Activated naive CD8-positive, alpha-beta T cell treated with anti-CD3 and anti-CD28 coated beads for 36 hours (primary cell): ENCODE measurements at regions not wholly inside any gene's neighbourhood (a gene's known extent, or its start where the extent isn't known, plus 50 kb on each side); places are given as distances from the start of the nearest gene placed in this dataset.
"Not testable (repeated sequence)": the region's sequence is repeated elsewhere in the genome, so short reads cannot be mapped to it uniquely, and the experiment has no call there.

Source experiments
- DNase-seq: peaks from one replicate; pipeline ENCODE4 v3.0.0; 2021
- H3K27ac Mint-ChIP-seq: one replicate; pipeline ENCODE4 v1.8.0; 2022; ENCODE audit warnings: mild to moderate bottlenecking, moderate library complexity, mixed read lengths
- H3K27me3 Mint-ChIP-seq: one replicate; pipeline ENCODE4 v1.8.0; 2022; ENCODE audit warnings: mild to moderate bottlenecking, mixed read lengths
- H3K36me3 Mint-ChIP-seq: one replicate; pipeline ENCODE4 v1.8.0; 2021; ENCODE audit warnings: mild to moderate bottlenecking, mixed read lengths
- H3K4me1 Mint-ChIP-seq: one replicate; pipeline ENCODE4 v1.8.0; 2021; ENCODE audit warnings: mixed read lengths
- H3K4me3 Mint-ChIP-seq: one replicate; pipeline ENCODE4 v1.8.0; 2022; ENCODE audit warnings: mild to moderate bottlenecking, moderate library complexity, mixed read lengths
- H3K9me3 Mint-ChIP-seq: one replicate; pipeline ENCODE4 v1.8.0; 2022; ENCODE audit warnings: mixed read lengths

DNA sequence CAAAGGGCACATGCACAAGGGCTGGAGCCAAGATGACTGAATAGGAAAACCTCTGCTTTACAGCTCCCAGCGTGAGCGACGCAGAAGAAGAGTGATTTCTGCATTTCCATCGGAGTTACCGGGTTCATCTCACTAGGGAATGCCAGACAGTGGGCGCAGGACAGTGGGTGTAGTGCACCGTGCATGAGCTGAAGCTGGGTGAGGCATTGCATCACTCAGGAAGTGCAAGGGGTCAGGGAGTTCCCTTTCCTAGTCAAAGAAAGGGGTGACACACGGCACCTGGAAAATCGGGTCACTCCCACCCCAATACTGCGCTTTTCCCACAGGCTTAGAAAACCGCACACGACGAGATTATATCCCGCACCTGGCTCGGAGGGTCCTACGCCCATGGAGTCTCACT, 64.5 kb upstream of the HTR1E start:
- not testable (repeated sequence) for H3K27ac Mint-ChIP-seq, H3K27me3 Mint-ChIP-seq, DNase-seq, H3K4me3 Mint-ChIP-seq, H3K36me3 Mint-ChIP-seq, H3K4me1 Mint-ChIP-seq
- peaks cover 36% of the 10 kb centered on the region for H3K9me3 Mint-ChIP-seq

DNA sequence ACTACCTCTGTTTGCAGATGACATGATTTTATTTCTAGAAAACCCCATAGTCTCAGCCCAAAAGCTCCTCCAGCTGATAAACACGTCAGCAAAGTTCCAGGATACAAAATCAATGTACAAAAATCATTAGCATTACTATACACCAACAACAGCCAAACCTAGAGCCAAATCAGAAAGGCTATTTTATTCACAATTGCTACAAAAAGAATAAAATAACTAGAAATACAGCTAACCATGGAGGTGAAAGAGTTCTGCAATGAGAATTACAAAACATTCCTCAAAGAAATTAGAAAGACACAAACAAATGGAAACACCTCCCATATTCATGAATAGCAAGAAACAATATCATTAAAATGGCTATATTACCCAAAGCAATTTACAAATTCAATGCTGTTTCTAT, 65.6 kb upstream of the HTR1E start:
- peaks cover 35% of the 10 kb centered on the region for H3K9me3 Mint-ChIP-seq
- DNase-seq = no peak

DNA sequence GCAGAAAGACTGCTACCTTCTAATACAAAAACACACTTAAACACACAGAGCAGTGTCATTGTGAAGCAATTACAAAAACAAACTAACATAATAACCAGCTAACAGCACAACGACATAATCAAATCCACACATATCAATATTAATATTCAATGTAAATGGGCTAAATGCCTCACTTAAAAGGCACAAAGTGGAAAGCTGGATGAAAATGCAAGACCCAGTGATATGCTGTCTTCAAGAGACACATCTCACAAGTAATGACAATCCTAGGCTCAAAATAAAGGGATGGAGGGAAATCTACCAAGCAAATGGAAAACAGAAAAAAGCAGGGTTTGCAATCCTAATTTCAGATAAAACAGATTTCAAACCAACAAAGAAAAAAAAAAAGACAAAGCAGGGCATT, 67.8 kb upstream of the HTR1E start:
- no peaks in the 10 kb centered on the region for H3K27me3 Mint-ChIP-seq
- H3K27ac Mint-ChIP-seq = no peak overlapping the region
- peaks cover 31% of the 10 kb centered on the region for H3K9me3 Mint-ChIP-seq
- H3K4me3 Mint-ChIP-seq = no peak overlapping the region
- no peak for DNase-seq
- H3K36me3 Mint-ChIP-seq = no peaks in the 10 kb centered on the region
- no peaks in the 10 kb centered on the region for H3K4me1 Mint-ChIP-seq

More for the DNA sequence above, 65.6 kb upstream of the HTR1E start:
- H3K4me3 Mint-ChIP-seq = no peak overlapping the region
- H3K27ac Mint-ChIP-seq = no peak overlapping the region
- H3K27me3 Mint-ChIP-seq = no peaks in the 10 kb centered on the region
- H3K36me3 Mint-ChIP-seq = no peaks in the 10 kb centered on the region
- no peaks in the 10 kb centered on the region for H3K4me1 Mint-ChIP-seq

DNA sequence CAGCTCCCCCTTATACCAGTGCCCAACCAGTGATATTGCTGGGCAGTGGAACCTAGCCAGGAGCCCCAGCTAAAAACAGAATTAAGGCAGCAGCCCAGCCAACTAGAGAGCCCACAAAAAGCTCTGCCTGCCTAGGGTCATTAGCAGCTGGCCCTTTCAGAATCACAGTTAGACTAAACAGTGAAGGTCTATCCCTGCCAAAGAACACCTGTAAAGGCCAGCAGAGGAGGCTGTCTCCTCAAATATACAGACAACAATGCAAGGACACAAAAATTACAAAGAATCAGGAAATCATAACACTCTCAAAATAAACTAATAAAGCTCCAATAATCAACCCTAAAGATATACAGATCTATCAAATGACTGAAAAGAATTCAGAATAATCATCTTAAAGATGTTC, 77.8 kb upstream of the HTR1E start:
- Mint-ChIP-seq H3K36me3 (no peaks in the 10 kb centered on the region), H3K4me3 (no peak overlapping the region), H3K4me1 (no peaks in the 10 kb centered on the region), H3K27ac (no peak overlapping the region), H3K27me3 (no peaks in the 10 kb centered on the region), H3K9me3 (no peaks in the 10 kb centered on the region)
- DNase-seq = no peak

DNA sequence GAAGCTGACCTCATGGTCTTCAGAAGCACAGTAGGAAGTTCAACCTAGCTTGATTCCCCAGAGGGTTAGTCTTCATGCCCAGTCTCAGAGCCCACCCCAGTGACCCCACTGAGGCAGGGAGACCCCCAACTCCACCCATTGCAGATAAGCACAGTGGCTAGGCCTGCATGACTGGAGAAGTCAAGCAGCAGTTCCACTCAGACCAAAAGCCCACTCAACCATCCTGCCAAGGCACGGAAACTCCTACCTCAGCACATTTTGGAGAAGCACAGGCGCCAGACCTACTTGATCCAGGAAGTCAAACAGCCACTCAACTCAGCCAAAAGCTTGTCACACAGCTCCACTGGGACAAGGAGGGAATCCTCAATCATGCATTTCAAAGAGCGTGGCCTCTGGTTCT, 78.4 kb upstream of the HTR1E start:
- no peaks in the 10 kb centered on the region for H3K27me3 Mint-ChIP-seq
- H3K4me3 Mint-ChIP-seq = no peak overlapping the region
- H3K9me3 Mint-ChIP-seq = no peaks in the 10 kb centered on the region
- no peak for DNase-seq
- no peaks in the 10 kb centered on the region for H3K4me1 Mint-ChIP-seq
- no peak overlapping the region for H3K27ac Mint-ChIP-seq
- no peaks in the 10 kb centered on the region for H3K36me3 Mint-ChIP-seq

DNA sequence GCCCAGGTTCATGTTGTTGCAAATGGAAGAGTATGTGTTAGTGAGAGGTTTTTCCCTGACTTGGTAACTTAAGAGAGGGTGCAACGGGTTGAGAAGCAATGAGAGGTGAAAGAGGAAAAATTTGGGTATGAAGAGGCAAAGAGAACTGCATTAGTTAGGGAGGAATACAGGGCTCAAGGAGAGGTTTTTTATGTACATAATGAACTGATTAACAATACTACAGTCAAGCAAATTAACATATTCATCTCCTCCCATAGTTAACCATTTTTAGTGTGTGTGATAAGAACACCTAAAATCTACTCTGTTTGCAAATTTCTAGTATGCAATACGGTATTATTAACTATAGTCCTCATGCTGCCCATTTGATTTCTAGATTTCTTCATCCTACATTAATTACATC, 79.5 kb upstream of the HTR1E start:
- Mint-ChIP-seq H3K36me3 (no peaks in the 10 kb centered on the region), H3K4me3 (no peak overlapping the region), H3K9me3 (no peaks in the 10 kb centered on the region), H3K27me3 (no peaks in the 10 kb centered on the region), H3K4me1 (no peaks in the 10 kb centered on the region), H3K27ac (no peak overlapping the region)
- DNase-seq = no peak

DNA sequence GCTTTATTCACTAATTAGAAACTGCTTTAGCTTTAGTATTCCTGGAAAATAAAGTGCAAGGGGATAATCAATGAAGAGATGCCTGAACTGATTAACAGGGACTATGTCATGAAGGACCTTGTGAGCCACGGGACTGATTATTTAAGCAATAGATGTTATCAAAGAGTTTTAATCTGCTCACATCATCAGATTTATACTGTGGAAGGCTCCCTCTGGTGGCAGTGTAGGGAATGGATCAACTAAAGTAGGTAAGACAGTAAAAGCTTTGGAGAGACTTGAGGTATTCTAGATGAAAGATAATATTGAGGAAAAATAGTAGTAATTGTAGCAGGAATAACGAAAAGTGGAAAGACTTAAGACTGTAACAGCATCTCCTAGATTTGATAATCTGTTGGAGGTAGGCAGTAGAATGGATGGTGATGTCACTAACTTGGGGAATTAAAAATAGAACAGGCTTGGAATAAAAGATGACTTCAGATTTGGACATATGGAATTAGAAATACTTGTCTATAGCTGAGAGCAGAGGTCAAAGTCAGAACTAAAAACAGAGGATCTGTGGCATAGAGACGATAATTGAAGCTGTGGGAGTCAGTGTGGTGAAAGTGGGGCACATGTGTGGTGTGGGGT, 80.3 kb upstream of the HTR1E start:
- Mint-ChIP-seq H3K4me1 (no peaks in the 10 kb centered on the region), H3K27ac (no peak overlapping the region), H3K9me3 (no peaks in the 10 kb centered on the region), H3K27me3 (no peaks in the 10 kb centered on the region), H3K36me3 (no peaks in the 10 kb centered on the region), H3K4me3 (no peak overlapping the region)
- DNase-seq = peak; percentile 4

DNA sequence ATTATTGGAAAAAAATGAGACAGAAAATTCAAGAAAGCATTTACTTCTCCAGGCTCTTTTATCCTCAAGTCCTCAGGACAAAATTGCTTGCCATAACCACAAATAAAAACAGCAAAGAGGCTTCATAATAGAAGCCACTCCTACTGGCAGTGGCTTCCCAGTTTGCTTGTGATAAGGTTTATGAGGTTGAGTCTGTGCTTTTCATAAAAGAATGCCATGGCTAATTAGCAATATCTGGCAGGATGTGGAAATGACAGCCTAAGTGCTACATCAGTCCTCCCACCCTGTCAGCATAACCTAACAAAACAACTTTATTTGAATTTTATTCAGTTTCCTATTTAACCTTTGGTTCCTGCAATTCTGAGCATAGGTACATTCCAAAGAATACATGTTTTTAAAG, 80.9 kb upstream of the HTR1E start:
- Mint-ChIP-seq H3K27ac (no peak overlapping the region), H3K36me3 (no peaks in the 10 kb centered on the region), H3K4me1 (no peaks in the 10 kb centered on the region), H3K4me3 (no peak overlapping the region), H3K27me3 (no peaks in the 10 kb centered on the region), H3K9me3 (no peaks in the 10 kb centered on the region)
- no peak for DNase-seq

DNA sequence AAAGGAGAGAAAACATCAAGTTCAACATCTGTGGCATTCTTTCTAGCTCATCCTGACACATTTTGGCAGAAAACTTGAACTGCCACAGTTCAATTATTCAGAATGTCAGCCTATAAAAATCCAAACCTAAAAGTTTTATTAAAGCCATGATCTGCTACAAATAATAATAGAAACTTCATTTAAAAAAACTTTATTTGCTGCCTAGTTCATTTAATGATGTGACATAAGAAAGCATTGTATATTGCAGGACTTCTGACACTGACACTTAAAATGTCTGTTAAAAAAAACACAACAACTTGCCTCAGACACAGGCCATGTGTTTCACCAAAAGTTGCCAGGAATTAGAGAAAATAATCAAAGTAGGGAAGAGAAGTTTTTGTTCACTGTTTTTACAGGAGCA, 88.3 kb upstream of the HTR1E start:
- no peak overlapping the region for H3K4me3 Mint-ChIP-seq
- DNase-seq = no peak
- H3K4me1 Mint-ChIP-seq = no peaks in the 10 kb centered on the region
- H3K27ac Mint-ChIP-seq = no peak overlapping the region
- peaks cover 2% of the 10 kb centered on the region for H3K9me3 Mint-ChIP-seq
- no peaks in the 10 kb centered on the region for H3K27me3 Mint-ChIP-seq
- H3K36me3 Mint-ChIP-seq = no peaks in the 10 kb centered on the region

DNA sequence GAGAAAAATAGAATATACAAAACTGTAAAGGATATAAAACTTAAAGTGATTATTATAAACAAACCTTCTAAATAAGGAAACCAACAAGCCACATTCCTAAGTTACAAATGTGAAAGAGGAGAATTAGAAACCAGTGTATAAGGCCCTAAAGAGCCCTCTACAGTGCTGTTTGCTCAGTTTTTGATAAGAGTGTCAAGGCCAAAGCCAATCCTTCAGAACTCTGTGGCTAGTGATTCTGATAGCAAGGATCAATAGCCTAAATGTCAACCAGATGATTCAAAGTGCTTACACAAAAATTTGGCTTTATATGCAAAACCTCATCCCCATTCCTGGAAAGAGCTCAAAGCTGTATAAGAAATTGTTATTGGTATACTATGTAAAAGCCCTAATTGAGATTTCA, 104.6 kb upstream of the HTR1E start:
- H3K27ac Mint-ChIP-seq = no peak overlapping the region
- DNase-seq = no peak
- no peaks in the 10 kb centered on the region for H3K4me1 Mint-ChIP-seq
- H3K4me3 Mint-ChIP-seq = no peak overlapping the region
- no peaks in the 10 kb centered on the region for H3K9me3 Mint-ChIP-seq
- no peaks in the 10 kb centered on the region for H3K36me3 Mint-ChIP-seq
- no peaks in the 10 kb centered on the region for H3K27me3 Mint-ChIP-seq

DNA sequence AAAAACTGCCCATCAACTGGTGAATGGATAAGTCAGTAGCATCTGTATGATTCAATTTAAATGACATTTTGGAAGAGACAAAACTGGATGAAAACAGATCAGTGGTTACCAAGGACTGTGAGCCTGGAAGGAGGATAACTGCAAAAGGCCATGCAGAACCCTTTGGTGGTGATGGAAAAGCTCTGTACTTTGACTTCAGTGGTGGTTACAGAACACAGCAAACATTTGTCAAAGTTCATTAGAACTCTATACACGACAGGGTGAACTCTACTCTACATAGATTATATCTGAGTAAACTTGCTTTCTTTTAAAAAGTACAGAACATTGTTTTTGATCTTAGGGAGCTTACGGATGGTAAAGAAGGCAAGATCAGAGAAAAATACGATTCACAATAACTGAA, 111.9 kb upstream of the HTR1E start:
- H3K9me3 Mint-ChIP-seq = no peaks in the 10 kb centered on the region
- no peaks in the 10 kb centered on the region for H3K36me3 Mint-ChIP-seq
- DNase-seq = no peak
- no peak overlapping the region for H3K27ac Mint-ChIP-seq
- no peaks in the 10 kb centered on the region for H3K4me1 Mint-ChIP-seq
- H3K4me3 Mint-ChIP-seq = no peak overlapping the region
- no peaks in the 10 kb centered on the region for H3K27me3 Mint-ChIP-seq

DNA sequence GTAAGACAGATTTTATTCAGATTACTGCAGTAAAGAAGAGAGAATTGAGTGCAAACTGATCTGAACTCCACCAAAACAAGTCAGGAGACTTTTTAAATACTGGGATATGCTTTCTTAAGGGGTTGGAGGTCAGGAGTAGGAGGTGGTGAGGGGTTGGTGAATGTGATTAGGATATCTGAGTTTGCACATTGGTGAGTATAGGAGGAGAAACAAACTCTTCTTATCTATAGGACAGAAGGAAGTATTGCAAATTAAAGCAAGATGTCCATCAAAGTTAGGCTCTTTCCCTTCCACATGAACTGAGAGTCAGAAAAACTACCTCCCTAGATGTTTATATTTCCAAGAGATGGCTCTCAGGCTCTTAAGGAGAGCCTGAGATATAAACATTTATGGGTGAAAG, 114.6 kb upstream of the HTR1E start:
- Mint-ChIP-seq H3K9me3 (peaks cover 1% of the 10 kb centered on the region), H3K4me1 (no peaks in the 10 kb centered on the region), H3K27me3 (no peaks in the 10 kb centered on the region), H3K4me3 (no peak overlapping the region), H3K27ac (no peak overlapping the region), H3K36me3 (no peaks in the 10 kb centered on the region)
- DNase-seq = no peak

DNA sequence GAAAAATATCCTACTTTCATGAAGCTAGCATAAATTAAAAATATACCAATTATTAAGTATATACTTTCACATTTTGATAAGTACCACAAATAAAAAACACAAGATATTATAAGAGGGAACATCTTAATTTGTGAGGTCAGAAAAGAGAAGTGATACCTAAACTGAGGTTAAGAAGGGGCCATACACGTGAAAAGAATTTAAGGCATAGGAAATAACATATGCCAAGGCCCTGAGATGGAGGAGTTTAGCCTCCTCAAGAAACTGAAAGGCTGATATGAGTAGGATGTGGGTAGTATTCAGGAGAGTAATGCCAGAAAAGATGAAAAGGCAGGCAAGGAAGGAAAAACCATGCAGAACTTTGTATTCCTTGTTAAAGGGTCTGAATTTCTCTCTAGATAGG, 116.6 kb upstream of the HTR1E start:
- H3K27me3 Mint-ChIP-seq = no peaks in the 10 kb centered on the region
- DNase-seq = no peak
- H3K9me3 Mint-ChIP-seq = peaks cover 3% of the 10 kb centered on the region
- H3K27ac Mint-ChIP-seq = no peak overlapping the region
- no peak overlapping the region for H3K4me3 Mint-ChIP-seq
- no peaks in the 10 kb centered on the region for H3K36me3 Mint-ChIP-seq
- H3K4me1 Mint-ChIP-seq = no peaks in the 10 kb centered on the region

DNA sequence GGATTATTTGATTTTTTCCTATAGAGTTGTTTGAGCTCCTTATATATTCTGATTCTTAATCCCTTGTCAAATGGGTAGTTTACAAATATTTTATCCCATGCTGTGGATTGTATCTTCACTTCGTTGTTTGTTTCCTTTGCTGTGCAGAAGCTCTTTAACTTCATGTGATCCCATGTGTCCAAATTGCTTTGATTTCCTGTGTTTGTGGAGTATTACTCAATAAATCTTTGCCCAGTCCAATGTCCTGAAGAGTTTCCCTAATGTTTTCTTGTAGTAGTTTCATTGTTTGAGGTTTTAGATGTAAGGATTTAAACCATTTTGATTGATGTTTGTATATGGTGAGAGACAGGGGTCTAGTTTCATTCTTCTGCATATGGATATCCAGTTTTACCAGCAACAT, 143.7 kb upstream of the HTR1E start:
- no peak for DNase-seq
- Mint-ChIP-seq H3K36me3 (no peaks in the 10 kb centered on the region), H3K4me1 (no peaks in the 10 kb centered on the region), H3K27me3 (no peaks in the 10 kb centered on the region), H3K27ac (no peak overlapping the region), H3K4me3 (no peak overlapping the region), H3K9me3 (peaks cover 2% of the 10 kb centered on the region)

DNA sequence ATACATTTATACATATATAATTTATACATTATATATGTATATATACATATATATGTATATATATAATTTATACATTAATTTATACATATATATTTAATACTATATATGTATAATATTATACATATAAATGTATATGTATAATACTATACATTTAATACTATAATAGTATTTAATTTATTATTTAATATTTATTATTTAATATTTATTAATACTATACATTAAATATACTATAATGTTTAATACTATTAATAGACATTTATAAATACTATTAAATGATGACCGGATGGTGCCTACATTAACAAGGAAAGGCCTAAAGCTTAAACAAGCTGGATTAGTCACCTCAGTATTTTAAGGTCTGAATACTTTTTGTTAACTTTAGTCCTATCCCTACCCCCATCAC, 145.9 kb upstream of the HTR1E start:
- Mint-ChIP-seq H3K4me1 (no peaks in the 10 kb centered on the region), H3K9me3 (no peaks in the 10 kb centered on the region), H3K36me3 (no peaks in the 10 kb centered on the region), H3K27ac (no peak overlapping the region), H3K4me3 (no peak overlapping the region), H3K27me3 (no peaks in the 10 kb centered on the region)
- DNase-seq = no peak

DNA sequence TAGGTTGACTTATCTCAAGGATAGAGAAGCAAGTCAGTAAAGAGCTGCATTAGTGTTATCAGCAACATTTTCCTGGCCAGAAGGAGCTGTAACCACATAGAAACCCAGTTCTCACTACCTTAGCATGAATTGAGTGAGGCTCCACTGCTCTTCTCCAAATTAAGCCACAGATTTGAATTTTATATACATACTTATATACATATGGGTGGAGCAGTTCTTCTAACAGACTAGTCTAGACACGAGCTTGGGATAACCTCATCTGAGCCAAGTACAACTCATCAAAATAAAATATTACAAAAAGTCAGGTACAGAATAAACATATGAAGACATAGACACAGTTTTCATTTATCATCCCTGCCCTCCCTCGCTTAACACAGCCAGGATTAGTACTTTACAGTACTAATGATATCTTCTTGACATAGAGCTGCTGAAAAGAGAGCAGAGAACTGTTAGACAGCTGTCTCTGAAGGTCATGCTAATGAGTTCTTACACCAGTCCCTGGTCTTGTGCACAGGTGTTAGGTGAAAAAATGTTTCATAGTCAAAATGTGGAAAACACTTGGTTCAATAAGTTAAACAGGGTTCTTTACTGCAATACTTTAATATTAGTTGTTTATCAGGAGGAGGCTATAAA, 147.4 kb upstream of the HTR1E start:
- Mint-ChIP-seq H3K4me1 (no peaks in the 10 kb centered on the region), H3K36me3 (no peaks in the 10 kb centered on the region), H3K27ac (no peak overlapping the region)

More for the DNA sequence above, 147.4 kb upstream of the HTR1E start:
- Mint-ChIP-seq H3K27me3 (no peaks in the 10 kb centered on the region), H3K4me3 (no peak overlapping the region), H3K9me3 (no peaks in the 10 kb centered on the region)
- no peak for DNase-seq
